Suprapubic skin (tissue), 3 donors: ENCODE measurements at regions not wholly inside any gene's neighbourhood (a gene's known extent, or its start where the extent isn't known, plus 50 kb on each side); places are given as distances from the start of the nearest gene placed in this dataset.

Experiments
- CTCF ChIP-seq, 2 donors: fragments of 200-600 bp in 1 of 2; fragments of 450-650 bp in 1 of 2; sonication (generic) in 1 of 2; IDR thresholded peaks; one replicate each; pipeline ENCODE4 v1.5.1; 2016 to 2019; ENCODE audit warnings: antibody characterized with exemption in 2 of 2, mild to moderate bottlenecking in 1 of 2, moderate library complexity in 1 of 2
- POLR2AphosphoS5 ChIP-seq, 3 donors: sonication (generic); formaldehyde crosslinking; IDR thresholded peaks; one replicate each; pipeline ENCODE4 v1.6.1; 2017; ENCODE audit warnings: antibody characterized with exemption in 3 of 3

- no peak for TF ChIP-seq CTCF (IDR thresholded peaks at IDR 0.05)
- no peak for TF ChIP-seq POLR2AphosphoS5 (IDR thresholded peaks at IDR 0.05)
Measured at GRCh38 chr16:13612623-13613022, 307.3 kb upstream of the ERCC4 start.
